ENCODE measurements at regions not wholly inside any gene's neighbourhood (a gene's known extent, or its start where the extent isn't known, plus 50 kb on each side); places are given as distances from the start of the nearest gene placed in this dataset.
"Not testable (repeated sequence)": the region's sequence is repeated elsewhere in the genome, so short reads cannot be mapped to it uniquely, and the experiment has no call there.

DNA sequence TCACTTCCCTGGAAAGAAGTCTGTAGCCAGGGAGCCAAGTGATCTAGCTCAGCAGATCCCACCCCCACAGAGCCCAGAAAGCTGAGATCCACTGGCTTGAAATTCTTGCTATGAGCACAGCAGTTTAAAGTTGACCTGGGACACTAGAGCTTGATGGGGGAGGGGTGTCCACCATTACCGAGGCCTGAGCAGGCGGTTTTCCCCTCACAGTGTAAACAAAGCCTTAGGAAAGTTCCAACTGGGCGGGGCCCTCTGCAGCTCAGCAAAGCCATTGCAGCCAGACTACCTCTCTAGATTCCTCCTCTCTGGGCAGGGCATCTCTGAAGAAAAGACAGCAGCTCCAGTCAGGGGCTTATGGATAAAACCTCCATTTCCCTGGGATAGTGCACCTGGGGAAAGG, 887.2 kb upstream of the LRATD1 start:
- ATAC-seq (ENCODE audit: poor library complexity) (no peak), DNase-seq (no peak)
- intact Hi-C loops (cut with DNase I): no loop called here

DNA sequence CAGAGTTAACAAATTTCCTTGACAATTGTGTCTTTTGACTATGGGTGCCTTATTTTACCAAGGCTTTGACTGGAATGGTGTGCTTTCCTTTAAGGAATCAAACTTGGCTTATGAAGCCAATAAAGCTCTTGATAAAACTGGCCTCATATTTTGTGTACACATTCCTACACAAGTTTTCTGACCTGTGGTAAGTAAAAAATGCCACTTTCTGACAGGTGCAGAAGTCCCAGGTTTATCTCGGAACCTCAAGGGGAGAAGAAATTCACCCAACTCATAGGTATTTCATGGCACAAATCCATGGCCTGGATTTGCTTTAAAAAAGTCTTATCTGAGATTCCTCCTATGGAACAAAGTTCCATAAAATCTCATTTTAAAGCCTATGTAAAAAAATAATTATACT, 880.6 kb upstream of the LRATD1 start:
- DNase-seq: no peak
- intact Hi-C loops (cut with DNase I): no loop called here

GRCh38 chr2:13758412-13758811, 874.1 kb upstream of the LRATD1 start:
- ATAC-seq (ENCODE audit: poor library complexity) (no peak), DNase-seq (no peak)
- intact Hi-C loops (cut with DNase I): no loop called here

More for the DNA sequence above, 880.6 kb upstream of the LRATD1 start:
- ATAC-seq (ENCODE audit: poor library complexity): no peak

DNA sequence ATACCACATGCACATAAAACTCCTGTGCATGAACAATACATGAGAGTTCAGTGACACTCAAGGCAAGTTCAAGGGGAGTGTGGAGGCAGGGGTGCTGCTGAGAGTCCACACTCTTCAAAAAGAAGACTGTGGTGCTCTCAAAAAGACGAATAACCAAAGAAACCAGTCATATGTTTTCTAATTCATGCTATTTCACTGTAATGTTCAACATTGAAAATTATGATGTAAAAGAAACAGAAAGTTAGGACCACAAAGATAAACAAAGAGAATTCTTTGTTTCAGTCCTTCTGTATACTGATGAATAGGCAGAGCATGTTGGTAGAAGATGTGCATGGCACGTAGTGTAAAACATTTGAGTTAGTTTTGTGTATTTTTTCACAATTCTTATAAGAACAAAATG, 864.2 kb upstream of the LRATD1 start:
- DNase-seq (no peak), ATAC-seq (ENCODE audit: poor library complexity) (no peak)
- intact Hi-C loops (cut with DNase I): no loop called here

- ATAC-seq (ENCODE audit: poor library complexity) (no peak), DNase-seq (no peak)
- intact Hi-C loops (cut with DNase I): no loop called here
Observed at GRCh38 chr2:13770279-13770678, 862.2 kb upstream of the LRATD1 start.

DNA sequence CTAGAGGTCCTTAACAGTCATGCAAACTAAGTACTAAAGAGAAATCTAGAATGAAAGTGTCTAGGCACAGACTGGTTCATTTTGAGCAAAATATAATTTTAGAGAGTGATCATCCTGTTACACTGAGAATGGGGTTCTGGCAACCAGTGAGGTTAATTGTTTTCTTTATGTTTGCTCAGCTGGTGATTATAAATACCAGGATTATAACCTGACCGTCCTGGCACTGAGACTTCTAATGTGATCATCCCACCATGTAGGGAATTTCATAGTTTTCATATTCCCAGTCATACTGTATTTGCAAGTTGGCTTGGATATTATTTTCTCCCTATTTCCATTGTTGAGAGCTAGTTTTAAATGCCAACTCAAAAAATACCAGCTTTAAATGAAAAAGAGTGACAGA, 852.5 kb upstream of the LRATD1 start:
- ATAC-seq (ENCODE audit: poor library complexity) (no peak), DNase-seq (no peak)
- intact Hi-C loops (cut with DNase I): no loop called here

DNA sequence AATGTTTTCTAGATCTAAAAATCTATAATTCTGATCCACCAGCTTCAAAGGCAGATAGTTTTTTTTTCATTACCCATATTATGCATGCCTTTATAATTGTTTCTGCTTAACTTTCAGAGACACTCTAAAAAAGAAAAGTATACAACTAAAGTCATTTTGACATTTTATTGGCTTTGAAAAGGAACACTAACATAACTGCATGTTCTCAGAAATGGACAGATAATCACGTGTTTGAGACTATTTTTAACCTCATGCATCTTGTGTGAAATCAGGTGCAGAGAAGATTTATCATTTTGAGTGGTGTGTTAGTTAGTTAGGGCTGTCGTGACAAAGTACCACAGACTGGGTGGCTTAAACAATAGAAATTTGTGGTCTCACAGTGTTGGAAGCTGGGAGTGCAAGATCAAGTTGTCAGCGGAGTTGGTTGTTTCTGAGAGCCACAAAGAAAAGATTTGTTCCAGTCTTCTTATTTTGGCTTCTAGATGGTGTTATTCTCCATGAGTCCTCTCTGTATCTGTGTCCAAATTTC, 841.4 kb upstream of the LRATD1 start:
- ATAC-seq (ENCODE audit: poor library complexity) (no peak), DNase-seq (no peak)
- intact Hi-C loops (cut with DNase I): no loop called here

- ATAC-seq (ENCODE audit: poor library complexity) (no peak), DNase-seq (no peak)
- intact Hi-C loops (cut with DNase I): no loop called here
Observed at GRCh38 chr2:13806539-13806938, 826.0 kb upstream of the LRATD1 start.

- intact Hi-C loops (cut with DNase I): no loop called here
- no peak for DNase-seq
Observed at GRCh38 chr2:13813236-13813635, 819.3 kb upstream of the LRATD1 start.

DNA sequence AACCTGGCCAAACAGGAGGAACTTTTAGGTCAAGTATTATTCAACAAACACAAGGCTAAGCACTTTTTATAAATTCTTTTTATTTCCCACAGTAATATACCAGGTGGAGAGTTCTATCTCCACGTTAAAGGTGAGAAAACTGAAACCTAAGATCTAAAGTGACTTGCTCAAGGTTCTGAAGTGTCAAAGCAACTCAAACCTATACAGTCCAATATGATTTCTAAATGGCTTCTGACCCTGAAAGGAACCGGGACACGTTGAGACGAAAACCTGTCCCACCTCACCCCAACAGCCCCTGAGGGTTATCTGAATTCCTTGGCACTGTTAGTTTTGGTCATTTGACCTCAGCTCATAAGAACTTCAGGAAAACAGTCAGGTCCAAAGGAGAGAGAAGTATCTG, 814.5 kb upstream of the LRATD1 start:
- intact Hi-C loops (cut with DNase I): no loop called here
- ATAC-seq (ENCODE audit: poor library complexity) (no peak), DNase-seq (no peak)

More at GRCh38 chr2:13813236-13813635, 819.3 kb upstream of the LRATD1 start:
- no peak for ATAC-seq (ENCODE audit: poor library complexity)

DNA sequence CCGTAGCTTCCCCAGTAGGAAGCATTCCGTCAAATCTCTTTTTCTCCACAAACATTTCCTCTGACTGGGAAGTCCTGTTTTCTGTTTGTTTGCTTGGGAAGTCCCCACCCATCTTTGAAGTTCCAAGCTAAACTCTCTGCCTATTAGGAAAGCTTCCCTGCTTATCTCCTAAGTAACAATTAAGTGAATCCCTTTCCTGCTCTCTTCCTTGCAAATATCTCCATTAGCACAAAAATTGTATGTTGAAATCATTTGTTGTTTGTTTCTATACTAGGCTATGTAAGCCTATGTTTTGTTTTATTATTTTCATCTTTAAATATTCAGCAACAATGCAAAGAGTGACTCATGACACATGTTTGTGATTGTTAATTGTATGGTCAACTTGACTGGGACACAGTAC, 812.6 kb upstream of the LRATD1 start:
- DNase-seq (no peak), ATAC-seq (ENCODE audit: poor library complexity) (no peak)
- intact Hi-C loops (cut with DNase I): no loop called here

DNA sequence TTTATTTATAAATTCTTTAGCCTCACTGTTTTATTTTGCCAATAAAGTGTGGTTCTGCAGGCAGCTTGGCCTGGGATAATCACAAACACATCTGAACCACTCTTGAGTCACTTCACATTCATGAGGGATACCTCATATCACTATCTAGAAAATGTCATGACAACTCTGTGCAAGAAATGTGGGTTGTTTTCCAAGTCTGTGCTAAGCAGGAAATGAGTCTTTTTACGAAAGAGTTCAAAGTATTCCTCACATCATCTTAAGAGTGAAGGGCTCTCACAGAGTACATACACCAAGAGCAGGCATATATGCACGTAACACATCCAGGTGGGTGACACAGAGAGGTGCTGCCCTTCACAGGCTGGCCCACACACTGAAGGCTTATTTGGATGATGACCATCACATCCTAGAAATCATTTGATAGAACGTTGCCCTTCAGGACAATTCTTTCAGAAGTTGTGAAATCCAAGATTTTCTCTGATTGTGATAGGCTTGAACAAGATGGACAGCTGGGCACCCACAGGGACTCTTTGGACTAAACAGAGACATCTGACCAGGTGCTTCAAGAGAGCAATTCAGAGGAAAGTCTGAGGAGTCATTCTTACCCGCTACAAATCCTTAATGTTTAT, 811.1 kb upstream of the LRATD1 start:
- DNase-seq: no peak
- no peak for ATAC-seq (ENCODE audit: poor library complexity)
- intact Hi-C loops (cut with DNase I): no loop called here

GRCh38 chr2:13822365-13822764, 810.2 kb upstream of the LRATD1 start:
- intact Hi-C loops (cut with DNase I): no loop called here
- ATAC-seq (ENCODE audit: poor library complexity) (no peak), DNase-seq (no peak)

DNA sequence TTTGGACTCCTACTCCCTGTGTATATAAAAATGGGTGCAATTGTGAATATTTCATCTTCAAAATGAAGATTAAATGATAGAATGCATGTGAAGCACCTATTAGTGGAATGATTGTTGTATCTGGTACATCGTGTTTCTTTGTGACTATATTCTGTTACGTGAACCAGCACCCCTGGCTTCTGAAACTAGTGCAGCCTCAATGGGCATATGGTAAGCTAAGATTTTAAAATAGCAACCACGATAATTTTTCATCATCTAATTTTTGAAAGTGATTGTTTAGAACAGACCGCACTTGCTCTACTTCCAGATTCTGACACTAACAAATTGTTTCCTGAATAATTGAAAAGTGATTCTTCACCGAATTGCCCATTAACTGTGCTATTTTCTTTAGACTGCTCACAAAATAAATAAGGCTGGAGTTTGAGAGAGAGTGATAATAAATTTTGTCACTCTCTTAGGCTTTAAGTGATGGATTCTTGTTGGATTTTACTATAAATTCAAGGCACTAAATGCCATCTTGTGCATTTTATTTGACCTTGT, 806.1 kb upstream of the LRATD1 start:
- DNase-seq: no peak
- intact Hi-C loops (cut with DNase I): no loop called here
- ATAC-seq (ENCODE audit: poor library complexity): no peak

DNA sequence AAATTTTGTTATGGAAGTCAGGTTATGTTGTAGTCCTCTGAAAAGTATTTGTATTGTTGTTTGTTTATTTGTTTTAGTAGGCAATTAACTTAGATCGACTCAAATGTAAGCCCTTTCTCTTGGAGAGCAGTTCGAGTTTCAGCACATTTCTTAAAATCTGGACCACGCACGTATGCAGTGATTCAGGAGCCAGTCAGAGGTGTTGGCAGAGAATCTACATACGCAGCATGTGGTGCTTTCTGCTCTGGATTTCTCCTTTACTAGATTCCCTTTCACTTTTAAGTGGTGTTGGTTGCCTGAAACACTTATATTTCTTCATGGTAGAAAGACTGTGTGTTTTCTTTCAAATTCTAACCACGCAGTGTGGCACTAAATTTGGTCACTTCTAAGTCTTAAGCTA, 773.9 kb upstream of the LRATD1 start:
- intact Hi-C loops (cut with DNase I): no loop called here
- no peak for DNase-seq
- no peak for ATAC-seq (ENCODE audit: poor library complexity)

- DNase-seq; ATAC-seq (ENCODE audit: poor library complexity): not testable (repeated sequence)
Observed at GRCh38 chr2:13868275-13868674, 764.2 kb upstream of the LRATD1 start.

DNA sequence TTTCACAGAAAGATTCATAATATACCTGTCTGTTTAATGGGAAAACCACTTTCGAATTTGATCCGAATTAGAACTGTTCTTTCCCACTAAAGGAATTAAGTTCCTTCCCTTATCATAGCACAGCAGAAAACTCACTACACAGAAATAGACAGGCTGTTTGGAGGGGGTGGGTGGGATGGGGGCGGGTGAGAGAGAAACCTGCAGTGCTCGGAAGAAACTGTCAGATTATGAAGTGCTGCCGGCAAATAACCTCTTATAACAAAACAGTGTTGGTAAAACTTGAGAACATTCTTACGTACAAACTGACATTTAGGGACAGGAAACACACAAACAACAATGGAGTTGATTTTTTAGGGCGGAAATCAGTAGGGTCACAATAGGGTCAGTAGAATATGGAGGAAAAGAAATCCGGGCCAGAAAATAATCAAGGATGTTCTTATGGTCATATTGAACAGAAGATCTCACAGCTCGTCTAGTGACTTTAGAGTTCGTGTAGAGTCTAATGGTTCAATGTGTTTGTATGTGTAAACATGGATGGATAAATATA, 756.0 kb upstream of the LRATD1 start:
- intact Hi-C loops (cut with DNase I): no loop called here
- no peak for DNase-seq
- no peak for ATAC-seq (ENCODE audit: poor library complexity)

More at GRCh38 chr2:13868275-13868674, 764.2 kb upstream of the LRATD1 start:
- intact Hi-C loops (cut with DNase I): not testable (repeated sequence)

- intact Hi-C loops (cut with DNase I): no loop called here
- no peak for DNase-seq
- no peak for ATAC-seq (ENCODE audit: poor library complexity)
Observed at GRCh38 chr2:13877571-13877970, 754.9 kb upstream of the LRATD1 start.

GRCh38 chr2:13884291-13884976, 748.1 kb upstream of the LRATD1 start:
- no peak for ATAC-seq (ENCODE audit: poor library complexity)
- intact Hi-C loops (cut with DNase I): no loop called here
- DNase-seq: no peak

DNA sequence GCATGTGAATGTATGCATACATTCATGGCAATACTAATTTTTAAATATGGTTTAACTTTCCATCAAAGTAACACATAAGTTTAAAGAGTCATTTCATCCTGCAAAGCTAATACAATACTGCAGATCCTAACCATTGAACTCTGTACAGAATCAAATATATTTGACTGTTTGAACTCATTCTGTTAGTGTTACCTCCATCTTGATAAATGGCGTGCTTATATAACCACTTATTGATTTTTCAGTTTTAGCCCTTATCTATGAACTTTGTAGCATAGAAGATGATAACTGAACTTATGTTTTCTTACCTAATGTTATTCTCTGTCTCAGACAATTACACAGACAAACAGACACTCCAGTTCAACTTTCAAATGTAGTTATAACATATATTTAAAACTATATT, 731.0 kb upstream of the LRATD1 start:
- DNase-seq (no peak), ATAC-seq (ENCODE audit: poor library complexity) (no peak)
- intact Hi-C loops (cut with DNase I): no loop called here
